MM.1S (cell line): ENCODE measurements at regions not wholly inside any gene's neighbourhood (a gene's known extent, or its start where the extent isn't known, plus 50 kb on each side); places are given as distances from the start of the nearest gene placed in this dataset.

Source experiments
- EZH2 ChIP-seq: fragments of 300-600 bp; sonication (generic); optimal IDR thresholded peaks from 2 replicates; pipeline ENCODE3; 2017; ENCODE audit warnings: low read depth, mild to moderate bottlenecking, antibody characterized with exemption, low read length, mixed read lengths
- EZH2phosphoT487 ChIP-seq: fragments of 300-600 bp; sonication (generic); IDR thresholded peaks from 2 replicates; pipeline ENCODE4 v1.6.1; 2018; ENCODE audit warnings: antibody characterized with exemption, low read length

DNA sequence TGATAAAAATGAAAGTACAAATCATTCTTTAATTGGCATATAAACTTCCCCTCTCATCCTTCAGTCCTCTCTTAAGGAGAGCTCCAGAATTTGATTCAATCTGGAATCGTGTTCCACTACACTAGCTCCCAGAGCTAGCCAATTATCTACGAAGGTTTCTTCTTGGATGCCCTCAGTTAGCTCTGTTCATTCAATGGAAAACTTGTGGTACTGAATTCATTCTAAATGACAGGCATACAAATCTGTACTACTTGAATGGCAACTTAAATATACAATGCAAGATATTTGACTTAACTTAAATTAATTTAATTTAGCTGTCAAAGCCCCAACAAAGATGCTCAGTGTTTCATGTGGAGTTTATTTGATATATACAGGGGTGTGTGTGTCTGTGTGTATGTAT lies 1474.2 kb upstream of the CELF4 start:
- no peak for TF ChIP-seq EZH2
- TF ChIP-seq EZH2phosphoT487: no peak
